DOHH2 (cell line): ENCODE measurements at regions not wholly inside any gene's neighbourhood (a gene's known extent, or its start where the extent isn't known, plus 50 kb on each side); places are given as distances from the start of the nearest gene placed in this dataset.

Source experiments
- CTCF ChIP-seq: fragments of 200-600 bp; sonication (generic); IDR thresholded peaks from one replicate; pipeline ENCODE4 v1.5.1; 2014; ENCODE audit warnings: antibody characterized with exemption, mild to moderate bottlenecking, low read depth, low read length; ENCODE audit not compliant: poor library complexity, severe bottlenecking
- EZH2phosphoT487 ChIP-seq: fragments of 200-600 bp; sonication (generic); IDR thresholded peaks from 2 replicates; pipeline ENCODE4 v1.6.1; 2017; ENCODE audit warnings: borderline replicate concordance, mild to moderate bottlenecking, antibody characterized with exemption, low read length, moderate library complexity, mixed read lengths

GRCh38 chr14:71426001-71426400 lies 506.2 kb upstream of the RGS6 start:
- TF ChIP-seq CTCF (no peak), EZH2phosphoT487 (no peak)
